Upper lobe of left lung (tissue), 4 donors: ENCODE measurements at regions not wholly inside any gene's neighbourhood (a gene's known extent, or its start where the extent isn't known, plus 50 kb on each side); places are given as distances from the start of the nearest gene placed in this dataset.

Experiments used
- EP300 ChIP-seq, 4 donors: sonication (generic); formaldehyde crosslinking; IDR thresholded peaks; one replicate each; pipeline ENCODE4 v1.5.1; 2017; ENCODE audit warnings: antibody characterized with exemption in 4 of 4, control low read depth in 2 of 4
- POLR2A ChIP-seq, 4 donors: fragments of 450-650 bp; IDR thresholded peaks; one replicate each; pipeline ENCODE4 v1.5.1; 2016 to 2017; ENCODE audit warnings: antibody characterized with exemption in 4 of 4, mild to moderate bottlenecking in 2 of 4
- POLR2AphosphoS5 ChIP-seq, 2 donors: sonication (generic); formaldehyde crosslinking; IDR thresholded peaks; one replicate each; pipeline ENCODE4 v1.5.1; 2017; ENCODE audit warnings: antibody characterized with exemption in 2 of 2
- TF ChIP-seq, protein P1 (sequence below), 6 experiments: fragments of 450-650 bp in 4 of 6; fragments of 200-600 bp in 2 of 6; sonication (generic) in 2 of 6; IDR thresholded peaks; one replicate each; pipeline ENCODE4 v1.5.1; 2016 to 2019; ENCODE audit warnings: antibody characterized with exemption in 6 of 6

DNA sequence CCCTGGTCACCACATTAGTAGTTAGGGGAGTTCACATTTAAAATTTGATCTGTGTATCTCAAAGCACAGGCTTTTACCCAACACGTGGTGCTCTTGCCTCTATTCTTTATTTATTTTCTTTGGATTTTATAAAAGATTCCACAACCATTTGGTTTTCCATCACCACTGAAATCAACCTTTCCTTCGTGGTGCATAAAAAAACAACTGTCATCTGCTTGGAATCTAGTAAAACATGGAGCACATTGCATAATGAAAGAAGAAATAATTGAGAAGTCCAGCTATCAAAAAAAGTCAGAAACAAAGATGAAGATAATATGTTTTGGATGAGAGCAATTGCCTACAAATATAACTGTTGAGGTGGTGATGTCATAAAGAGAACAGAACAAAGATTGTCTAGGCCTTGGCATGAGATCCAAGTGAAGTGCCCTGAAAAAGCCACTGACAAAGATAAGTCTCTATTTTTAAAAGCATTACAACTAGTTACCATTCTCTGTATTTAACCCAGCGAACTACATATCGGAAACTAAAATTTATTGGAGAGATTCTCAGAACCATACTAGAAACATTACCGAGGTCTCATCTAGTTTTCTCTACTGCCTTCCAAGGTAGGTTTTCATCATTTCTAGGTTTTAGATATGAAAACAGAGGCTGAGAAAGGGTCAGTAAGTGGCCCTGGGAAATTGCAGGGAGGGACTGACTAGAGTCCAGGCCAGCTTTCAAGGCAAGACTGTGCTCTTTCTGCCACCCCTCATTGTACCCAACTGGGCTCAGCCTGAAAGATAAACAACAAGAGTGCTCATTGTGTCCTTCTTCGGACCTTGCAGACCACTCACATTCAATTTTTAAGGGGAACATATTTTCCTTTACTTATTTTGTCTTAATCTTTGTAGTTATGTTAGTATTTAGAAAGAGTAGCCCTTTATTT lies 127.3 kb downstream of the MAD2L1 start:
- TF ChIP-seq, protein P1, sequence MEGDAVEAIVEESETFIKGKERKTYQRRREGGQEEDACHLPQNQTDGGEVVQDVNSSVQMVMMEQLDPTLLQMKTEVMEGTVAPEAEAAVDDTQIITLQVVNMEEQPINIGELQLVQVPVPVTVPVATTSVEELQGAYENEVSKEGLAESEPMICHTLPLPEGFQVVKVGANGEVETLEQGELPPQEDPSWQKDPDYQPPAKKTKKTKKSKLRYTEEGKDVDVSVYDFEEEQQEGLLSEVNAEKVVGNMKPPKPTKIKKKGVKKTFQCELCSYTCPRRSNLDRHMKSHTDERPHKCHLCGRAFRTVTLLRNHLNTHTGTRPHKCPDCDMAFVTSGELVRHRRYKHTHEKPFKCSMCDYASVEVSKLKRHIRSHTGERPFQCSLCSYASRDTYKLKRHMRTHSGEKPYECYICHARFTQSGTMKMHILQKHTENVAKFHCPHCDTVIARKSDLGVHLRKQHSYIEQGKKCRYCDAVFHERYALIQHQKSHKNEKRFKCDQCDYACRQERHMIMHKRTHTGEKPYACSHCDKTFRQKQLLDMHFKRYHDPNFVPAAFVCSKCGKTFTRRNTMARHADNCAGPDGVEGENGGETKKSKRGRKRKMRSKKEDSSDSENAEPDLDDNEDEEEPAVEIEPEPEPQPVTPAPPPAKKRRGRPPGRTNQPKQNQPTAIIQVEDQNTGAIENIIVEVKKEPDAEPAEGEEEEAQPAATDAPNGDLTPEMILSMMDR (IDR thresholded peaks at IDR 0.05) = no peak
- no peak for TF ChIP-seq POLR2A (IDR thresholded peaks at IDR 0.05)
- TF ChIP-seq EP300 (IDR thresholded peaks at IDR 0.05) = no peak
- TF ChIP-seq POLR2AphosphoS5 (IDR thresholded peaks at IDR 0.05) = no peak
